GM19397 (cell line): ENCODE measurements at regions not wholly inside any gene's neighbourhood (a gene's known extent, or its start where the extent isn't known, plus 50 kb on each side); places are given as distances from the start of the nearest gene placed in this dataset.
"Not testable (repeated sequence)": the region's sequence is repeated elsewhere in the genome, so short reads cannot be mapped to it uniquely, and the experiment has no call there.

Source experiments
- ATAC-seq: cut with Tn5 transposase; IDR thresholded peaks from one replicate; pipeline ENCODE4 v1.9.1; 2021; ENCODE audit warnings: mild to moderate bottlenecking, moderate library complexity; ENCODE audit not compliant: unreplicated experiment

- no peak for ATAC-seq
These were observed 80.2 kb upstream of the PPP2R2D start for GRCh38 chr10:131820626-131821025.

- ATAC-seq: no peak
These were observed 79.3 kb upstream of the PPP2R2D start for GRCh38 chr10:131821378-131822012.

- no peak for ATAC-seq
These were observed 78.7 kb upstream of the PPP2R2D start for GRCh38 chr10:131822013-131822691.

- ATAC-seq: no peak
These were observed 78.0 kb upstream of the PPP2R2D start for GRCh38 chr10:131822692-131823245.

GRCh38 chr10:131823601-131824099, 77.2 kb upstream of the PPP2R2D start:
- ATAC-seq: not testable (repeated sequence)

- no peak for ATAC-seq
These were observed 76.2 kb upstream of the PPP2R2D start for GRCh38 chr10:131824371-131825149.

- no peak for ATAC-seq
These were observed 75.5 kb upstream of the PPP2R2D start for GRCh38 chr10:131825150-131825848.

- no peak for ATAC-seq
These were observed 74.7 kb upstream of the PPP2R2D start for GRCh38 chr10:131825960-131826650.

- no peak for ATAC-seq
These were observed 71.5 kb upstream of the PPP2R2D start for GRCh38 chr10:131829156-131829930.

- no peak for ATAC-seq
These were observed 70.2 kb upstream of the PPP2R2D start for GRCh38 chr10:131830446-131831130.

- ATAC-seq: no peak
These were observed 69.2 kb upstream of the PPP2R2D start for GRCh38 chr10:131831561-131831960.

- no peak for ATAC-seq
These were observed 68.6 kb upstream of the PPP2R2D start for GRCh38 chr10:131832056-131832685.

GRCh38 chr10:131833013-131833412, 67.8 kb upstream of the PPP2R2D start:
- no peak for ATAC-seq

- no peak for ATAC-seq
These were observed 67.2 kb upstream of the PPP2R2D start for GRCh38 chr10:131833446-131834080.

- ATAC-seq: no peak
These were observed 66.5 kb upstream of the PPP2R2D start for GRCh38 chr10:131834152-131834810.

- ATAC-seq: no peak
These were observed 61.7 kb upstream of the PPP2R2D start for GRCh38 chr10:131838966-131839742.
